GM12891 (cell line): ENCODE measurements at regions not wholly inside any gene's neighbourhood (a gene's known extent, or its start where the extent isn't known, plus 50 kb on each side); places are given as distances from the start of the nearest gene placed in this dataset.

Experiments used
- POLR2A ChIP-seq: IDR thresholded peaks from 2 replicates; pipeline ENCODE4 v1.6.1; 2011; ENCODE audit warnings: low read depth, low read length, control low read depth
- POLR2AphosphoS5 ChIP-seq: IDR thresholded peaks from 2 replicates; pipeline ENCODE4 v1.6.1; 2011; ENCODE audit warnings: low read depth, low read length, control low read depth
- POU2F2 ChIP-seq: IDR thresholded peaks from 2 replicates; pipeline ENCODE4 v1.6.1; 2011; ENCODE audit warnings: low read depth, mild to moderate bottlenecking, control low read depth, low read length, moderate library complexity
- SPI1 ChIP-seq: IDR thresholded peaks from 2 replicates; pipeline ENCODE4 v1.6.1; 2011; ENCODE audit warnings: low read depth, low read length, control low read depth
- TAF1 ChIP-seq: IDR thresholded peaks from 2 replicates; pipeline ENCODE4 v1.6.1; 2011; ENCODE audit warnings: low read depth, low read length, control low read depth

- TF ChIP-seq TAF1 (no peak), POLR2A (no peak), POU2F2 (no peak), POLR2AphosphoS5 (no peak), SPI1 (no peak)
Observed at GRCh38 chrX:76827672-76828071, 400.2 kb downstream of the MAGEE1 start.
